NOMO-1 (cell line): ENCODE measurements at regions not wholly inside any gene's neighbourhood (a gene's known extent, or its start where the extent isn't known, plus 50 kb on each side); places are given as distances from the start of the nearest gene placed in this dataset.

Experiments
- DNase-seq, 2 experiments: peaks; one replicate each; lab custom pipeline; 2025; ENCODE audit not compliant: unreplicated experiment in 2 of 2; lab: John Stamatoyannopoulos, UW

GRCh38 chr2:200725596-200725995 lies 86.1 kb upstream of the BZW1 start:
- no peak for DNase-seq

DNA sequence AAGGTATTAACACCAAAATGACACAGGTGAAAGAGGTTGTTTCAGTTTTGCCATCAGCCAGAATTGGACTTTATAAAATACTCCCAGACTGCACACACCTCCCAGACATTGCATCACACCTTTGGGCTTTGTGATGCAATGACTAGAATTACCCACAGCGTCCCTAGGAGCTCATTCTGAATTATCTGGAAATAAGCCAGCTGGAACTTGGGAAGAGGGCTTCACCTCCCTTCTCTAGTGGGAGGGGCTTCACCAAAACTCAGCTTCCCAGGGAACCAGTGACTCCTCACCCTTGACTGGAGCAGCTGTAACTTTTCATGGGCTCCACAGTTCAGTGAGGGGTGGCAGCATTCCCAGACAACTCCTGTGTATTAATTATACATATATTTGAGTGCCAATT lies 83.1 kb upstream of the BZW1 start:
- no peak for DNase-seq

DNA sequence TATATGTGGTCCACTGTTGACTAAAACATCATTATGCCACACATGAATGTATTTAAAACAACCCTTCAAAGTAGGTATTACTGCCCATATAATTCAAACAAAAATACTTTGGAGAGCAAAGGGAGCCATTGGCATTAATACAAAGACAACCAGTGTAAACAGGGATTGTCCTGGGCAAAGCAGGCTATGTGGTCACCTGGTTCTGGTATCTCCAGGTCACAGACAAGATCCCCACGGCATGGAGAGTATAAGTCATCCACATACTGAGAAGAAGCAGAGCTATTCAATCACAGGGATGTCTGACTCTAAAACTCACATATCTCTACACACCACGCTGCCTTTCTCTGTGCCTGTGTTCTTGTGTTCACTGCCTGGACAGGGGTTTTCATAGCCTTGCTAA lies 81.4 kb upstream of the BZW1 start:
- no peak for DNase-seq

DNA sequence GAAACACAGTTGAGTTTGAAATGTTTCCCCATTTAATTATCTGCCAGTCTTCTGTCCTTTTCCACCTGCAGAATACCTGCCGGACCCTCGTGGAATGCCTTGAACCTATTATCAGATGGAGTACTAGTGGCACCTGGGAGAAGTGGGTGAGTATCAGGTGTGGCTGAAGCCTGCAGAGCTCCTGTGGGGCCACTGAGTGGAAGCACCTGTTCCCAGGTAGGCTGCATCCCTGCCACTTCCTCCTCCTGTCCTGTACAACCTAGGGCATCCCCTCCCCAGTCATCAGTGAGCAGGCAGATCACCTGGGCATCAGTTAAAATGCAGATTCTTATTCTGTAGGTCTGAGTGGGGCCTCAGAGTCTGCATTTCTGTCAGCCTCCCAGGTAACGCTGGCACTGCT lies 80.8 kb upstream of the BZW1 start:
- no peak for DNase-seq

DNA sequence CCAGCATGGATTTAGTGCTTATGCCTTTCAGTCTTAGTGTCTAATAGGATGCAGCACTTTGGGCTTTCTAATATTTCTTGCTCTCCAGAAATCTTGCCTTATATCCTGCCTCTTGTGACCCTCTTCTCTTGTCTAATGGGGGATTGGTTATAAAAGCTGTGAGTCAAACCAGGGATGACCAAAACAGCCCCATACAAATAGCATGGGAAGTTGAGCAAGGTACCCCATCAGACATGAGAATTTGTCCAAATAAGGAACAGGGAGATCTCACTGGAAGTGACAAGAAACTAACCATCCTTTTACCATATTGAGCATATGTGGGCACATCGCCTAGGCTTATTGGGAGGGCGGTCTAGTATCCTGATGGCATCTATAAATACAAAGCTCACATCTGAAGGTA lies 78.8 kb upstream of the BZW1 start:
- DNase-seq, result no peak

DNA sequence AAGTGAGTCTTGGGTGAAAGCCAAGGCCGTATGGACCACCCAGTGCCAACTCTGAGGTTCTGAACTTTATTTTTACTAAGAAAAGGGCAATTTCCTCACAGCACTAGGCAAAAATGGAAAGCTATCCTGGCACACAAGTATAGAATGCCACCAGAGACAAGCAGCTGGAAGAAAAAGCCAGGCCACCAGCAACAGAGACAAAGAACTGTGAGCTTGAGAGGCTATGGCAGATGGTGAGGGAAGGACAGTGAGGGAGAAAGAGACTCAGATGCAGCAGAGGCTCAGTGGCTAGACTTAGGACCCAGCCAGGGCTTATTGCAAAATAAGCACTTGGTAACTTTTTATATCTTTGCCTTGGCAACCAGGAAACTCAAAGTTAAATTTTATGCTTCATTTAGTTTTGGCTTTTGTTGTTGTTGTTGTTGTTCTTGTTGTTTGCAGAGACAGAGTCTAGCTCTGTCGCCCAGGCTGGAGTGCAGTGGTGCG lies 78.0 kb upstream of the BZW1 start:
- no peak for DNase-seq

DNA sequence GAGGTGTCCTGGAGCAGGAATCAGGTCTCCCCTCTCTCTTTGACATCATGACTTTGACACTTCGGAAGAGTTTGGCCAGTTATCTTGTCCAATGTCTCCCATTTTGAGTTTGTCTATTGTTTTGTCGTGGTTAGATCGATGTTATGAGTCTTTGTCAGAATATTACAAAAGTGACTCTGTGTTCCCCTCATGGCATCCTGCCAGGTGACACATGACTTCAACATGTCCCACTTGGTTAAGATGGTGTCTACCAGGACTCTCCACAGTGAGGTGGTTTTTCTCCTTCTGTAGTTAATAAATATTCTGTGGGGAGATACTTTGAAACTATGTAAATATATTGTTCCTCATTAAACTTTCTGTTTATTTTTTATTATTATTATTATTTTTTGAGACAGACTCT lies 76.6 kb upstream of the BZW1 start:
- DNase-seq, result no peak

- no peak for DNase-seq
Measured at GRCh38 chr2:200736646-200737274, 75.0 kb upstream of the BZW1 start.

- DNase-seq, result no peak
Measured at GRCh38 chr2:200737585-200737984, 74.1 kb upstream of the BZW1 start.

GRCh38 chr2:200738590-200738989 lies 73.1 kb upstream of the BZW1 start:
- DNase-seq, result no peak

DNA sequence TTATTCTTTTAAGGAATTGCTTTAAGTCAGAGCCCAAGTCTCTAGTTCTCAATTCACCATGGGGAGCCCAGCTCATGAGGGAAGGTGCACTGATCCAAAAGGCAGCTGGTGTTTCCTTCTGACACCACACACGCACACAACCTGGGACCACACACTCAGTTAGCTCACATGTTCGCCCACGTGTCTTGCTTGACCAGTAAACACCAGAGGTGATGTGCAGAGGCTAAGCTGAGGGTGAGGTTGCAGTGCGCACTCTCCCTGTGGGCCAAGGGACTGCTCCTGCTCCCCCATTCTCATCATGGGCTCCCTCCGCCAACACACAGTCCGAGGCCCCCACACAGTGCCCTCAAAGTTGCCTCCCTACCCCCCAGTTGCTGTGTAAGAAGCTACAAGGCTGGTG lies 70.8 kb upstream of the BZW1 start:
- DNase-seq, result no peak

DNA sequence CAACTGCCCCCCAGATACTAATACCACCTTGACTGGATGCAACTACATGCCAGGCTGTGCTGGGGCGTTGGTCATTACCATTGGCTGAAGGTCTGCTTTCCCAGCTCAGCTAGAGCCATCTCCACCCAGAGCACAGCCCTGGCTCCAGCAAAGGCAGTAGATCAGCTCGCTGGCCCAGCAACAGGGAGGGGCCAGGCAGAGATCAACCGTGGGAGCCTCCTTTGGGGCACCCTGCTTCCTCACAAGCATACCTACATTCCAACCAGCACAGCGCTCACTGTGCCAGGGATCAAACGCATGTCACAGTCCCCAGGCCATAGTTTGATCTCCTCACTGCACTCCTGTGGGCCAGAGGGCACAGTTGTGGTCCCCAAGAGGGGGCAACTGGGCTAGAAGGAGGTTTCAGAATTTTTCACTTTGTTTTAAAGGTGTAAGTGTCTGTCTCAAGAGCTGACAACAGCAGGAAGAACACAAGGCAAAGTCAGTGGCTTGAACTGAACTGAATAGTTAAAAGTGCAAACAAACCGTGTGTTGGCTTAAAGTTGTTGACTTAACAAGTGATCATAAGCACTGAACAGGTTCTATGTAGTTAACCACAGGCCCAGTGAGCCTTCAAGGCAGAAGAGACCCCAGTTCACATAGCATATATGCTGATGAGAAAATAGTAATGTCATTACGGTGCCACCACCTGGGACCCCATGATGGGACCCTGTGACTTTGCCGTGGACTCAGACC lies 70.1 kb upstream of the BZW1 start:
- no peak for DNase-seq

DNA sequence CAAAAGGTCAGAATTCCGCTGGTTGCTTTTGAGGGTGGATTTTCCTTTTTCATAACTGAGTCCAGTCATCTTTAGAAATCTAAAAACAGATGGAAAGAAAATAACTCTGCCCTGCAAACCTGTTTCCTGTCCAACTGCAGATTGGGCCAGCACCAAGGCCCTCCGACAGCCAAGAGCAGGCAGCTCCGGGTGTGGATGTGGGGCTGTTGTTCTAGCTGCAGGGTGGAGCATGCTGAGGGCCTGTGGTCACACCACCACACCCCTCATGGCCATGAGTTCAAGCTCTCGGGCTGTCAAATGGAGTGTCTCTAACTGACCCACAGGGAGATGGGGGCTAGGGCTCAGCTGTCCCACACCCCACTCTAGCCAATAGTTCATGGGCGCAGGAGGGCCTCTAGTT lies 69.3 kb upstream of the BZW1 start:
- no peak for DNase-seq

GRCh38 chr2:200743042-200743676 lies 68.6 kb upstream of the BZW1 start:
- DNase-seq, result no peak

DNA sequence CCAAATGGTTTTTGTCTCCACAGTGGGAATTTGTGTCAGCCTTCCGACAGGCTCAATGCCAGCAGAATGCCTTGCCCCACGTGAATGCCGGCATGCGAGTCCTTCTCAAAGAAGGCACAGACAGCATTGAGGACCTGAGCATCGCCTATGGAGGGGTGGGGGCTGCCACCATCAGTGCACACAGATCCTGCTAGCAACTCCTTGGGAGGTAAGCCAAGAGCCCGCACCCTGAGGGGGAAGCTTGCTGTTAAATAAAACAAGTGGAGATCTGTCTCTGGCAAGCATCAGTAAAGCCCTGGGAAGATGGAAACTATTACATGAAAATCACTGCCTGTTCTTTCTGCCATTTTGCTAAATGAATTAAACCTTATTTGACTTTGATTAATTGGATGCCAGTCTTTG lies 67.5 kb upstream of the BZW1 start:
- no peak for DNase-seq

DNA sequence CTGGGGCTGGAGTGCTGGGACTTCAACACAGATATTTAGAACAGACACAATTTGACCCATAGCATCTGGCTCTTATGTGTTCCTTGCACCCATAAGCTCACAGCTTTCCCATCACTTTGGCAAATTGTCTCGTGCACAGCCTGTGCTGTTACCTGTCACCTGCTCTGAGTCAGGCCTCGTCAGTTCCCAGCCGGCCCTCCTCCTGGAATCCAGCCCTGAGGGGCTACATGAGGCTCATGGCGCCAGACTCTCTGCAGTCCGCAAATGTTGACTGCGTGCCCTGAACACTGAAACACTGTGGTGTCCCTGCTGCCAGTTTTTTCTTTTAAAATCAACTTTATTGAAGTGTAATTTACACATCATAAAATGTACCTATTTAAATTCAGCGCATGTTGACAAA lies 65.4 kb upstream of the BZW1 start:
- no peak for DNase-seq

DNA sequence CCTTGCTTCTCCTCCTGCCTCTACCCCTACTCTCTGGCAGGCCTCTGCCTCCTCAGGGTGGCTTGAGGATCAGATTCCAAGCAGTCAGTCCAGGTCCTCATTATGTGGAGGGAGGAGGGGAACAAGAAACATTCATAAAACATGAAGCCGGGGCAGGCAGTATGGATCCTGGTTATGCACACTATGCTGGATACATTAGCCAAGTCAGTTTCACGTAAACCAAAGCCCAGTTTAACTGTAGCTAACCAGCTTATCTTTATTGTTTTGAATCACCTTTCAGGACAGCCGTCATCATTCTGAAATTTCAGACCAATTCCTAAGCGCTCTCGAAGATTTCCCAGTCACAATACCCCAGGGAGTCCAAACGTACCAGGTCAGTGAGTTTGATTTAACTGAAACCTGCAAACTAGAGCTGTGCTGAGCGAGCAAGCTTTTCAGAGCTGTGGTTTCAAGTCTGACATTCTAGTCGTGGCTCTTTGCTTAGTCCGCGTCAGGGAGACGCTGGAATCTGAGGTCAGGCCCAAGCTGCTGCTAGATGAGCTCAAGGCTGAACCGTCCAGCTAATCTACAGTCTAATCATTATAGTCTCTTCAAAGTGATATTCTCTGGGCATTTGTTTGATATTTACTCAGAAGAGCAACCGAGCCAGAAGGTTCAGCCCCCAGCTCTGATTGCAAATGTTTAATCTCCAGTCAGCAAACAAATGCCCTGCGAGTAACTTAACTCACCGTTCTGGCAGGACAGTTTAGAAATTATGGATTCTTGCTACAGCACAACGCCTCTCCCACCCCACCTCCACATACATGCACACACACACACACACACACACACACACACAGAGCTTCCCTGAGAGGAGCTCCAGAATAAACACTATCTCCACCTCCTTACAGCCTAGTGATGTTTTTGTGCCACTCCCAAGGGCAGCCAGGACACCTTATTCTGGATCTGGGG lies 63.8 kb upstream of the BZW1 start:
- no peak for DNase-seq

DNA sequence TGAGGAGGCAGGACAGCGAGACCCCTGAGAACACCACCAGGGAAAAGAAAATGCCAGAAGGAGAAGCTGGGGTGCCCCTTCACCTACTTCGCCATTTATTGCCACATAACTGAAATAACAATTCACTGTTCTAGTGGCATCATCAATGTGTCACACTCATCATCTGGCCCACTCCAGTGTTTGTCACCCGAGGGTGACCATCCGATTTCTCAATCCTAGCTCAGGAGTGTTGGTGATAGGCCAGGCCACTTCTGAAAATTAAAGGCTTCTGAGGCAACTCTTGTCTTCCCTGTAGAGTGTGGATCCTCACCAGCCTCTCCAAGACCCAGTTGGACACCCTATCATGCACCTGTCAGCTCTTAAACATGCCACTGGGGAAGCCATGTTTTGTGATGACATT lies 62.9 kb upstream of the BZW1 start:
- DNase-seq, result peak; percentile 31 to 51

DNA sequence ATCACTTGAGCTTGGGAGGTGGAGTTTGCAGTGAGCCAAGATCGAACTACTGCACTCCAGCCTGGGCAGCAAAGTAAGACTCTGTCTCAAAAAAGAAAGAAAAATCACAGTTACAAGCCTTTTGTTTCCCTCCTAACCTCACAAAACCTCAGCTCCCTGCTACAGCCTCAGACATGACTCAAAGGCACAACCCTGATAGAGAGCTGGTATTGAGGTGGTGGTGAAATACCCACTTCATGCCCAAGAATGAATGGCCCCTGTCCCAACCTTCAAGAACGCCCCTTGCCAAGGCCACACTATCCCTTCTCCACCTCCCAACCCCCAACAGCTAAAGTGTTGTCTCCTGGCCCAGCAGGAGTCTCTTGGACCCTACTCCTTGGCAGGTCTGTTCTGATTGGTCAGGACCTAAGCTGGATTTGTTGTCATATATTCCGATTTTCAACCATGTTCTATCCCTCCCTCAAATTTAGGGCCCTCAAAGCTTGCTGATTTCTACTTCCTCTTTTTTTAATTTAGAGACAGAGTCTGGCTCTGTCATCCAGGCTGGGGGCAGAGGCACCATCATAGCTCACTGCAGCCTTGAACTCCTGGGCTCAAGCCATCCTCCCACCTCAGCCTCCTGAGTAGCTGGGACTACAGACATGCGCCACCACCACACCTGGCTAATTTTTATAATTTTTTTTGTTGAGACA lies 61.9 kb upstream of the BZW1 start:
- DNase-seq, result peak; percentile 20 to 43

DNA sequence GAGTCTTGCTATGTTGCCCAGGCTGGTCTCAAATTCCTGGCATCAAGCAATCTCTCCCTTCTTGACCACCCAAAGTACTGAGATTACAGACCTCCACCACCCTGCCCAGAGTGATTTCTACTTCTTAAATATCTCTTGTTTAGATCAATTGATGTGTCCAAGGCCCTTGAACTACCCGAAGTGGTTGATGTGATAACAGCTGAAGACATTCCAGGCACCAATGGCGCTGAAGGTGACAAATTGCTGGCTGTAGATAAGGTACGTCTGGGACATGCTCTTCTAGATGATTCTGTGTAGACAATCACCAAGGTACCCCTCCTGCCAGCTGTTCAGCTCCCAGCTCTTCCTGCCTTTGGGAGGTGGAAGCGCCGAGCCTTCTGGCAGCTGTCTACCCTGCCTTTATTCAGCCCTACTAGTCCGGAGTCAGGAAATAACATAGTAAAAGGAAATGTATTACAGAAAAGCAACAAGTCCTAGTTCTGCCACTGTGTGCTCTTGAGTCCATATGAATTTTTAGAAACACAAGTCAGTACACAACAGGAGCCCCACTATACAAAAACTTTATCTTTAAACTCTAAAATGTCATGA lies 61.3 kb upstream of the BZW1 start:
- no peak for DNase-seq
